ENCODE measurements at regions not wholly inside any gene's neighbourhood (a gene's known extent, or its start where the extent isn't known, plus 50 kb on each side); places are given as distances from the start of the nearest gene placed in this dataset.
A peak's percentile ranks its signal among the peaks of the same experiment; 100 is the strongest.
"Not testable (repeated sequence)": the region's sequence is repeated elsewhere in the genome, so short reads cannot be mapped to it uniquely, and the experiment has no call there.

DNA sequence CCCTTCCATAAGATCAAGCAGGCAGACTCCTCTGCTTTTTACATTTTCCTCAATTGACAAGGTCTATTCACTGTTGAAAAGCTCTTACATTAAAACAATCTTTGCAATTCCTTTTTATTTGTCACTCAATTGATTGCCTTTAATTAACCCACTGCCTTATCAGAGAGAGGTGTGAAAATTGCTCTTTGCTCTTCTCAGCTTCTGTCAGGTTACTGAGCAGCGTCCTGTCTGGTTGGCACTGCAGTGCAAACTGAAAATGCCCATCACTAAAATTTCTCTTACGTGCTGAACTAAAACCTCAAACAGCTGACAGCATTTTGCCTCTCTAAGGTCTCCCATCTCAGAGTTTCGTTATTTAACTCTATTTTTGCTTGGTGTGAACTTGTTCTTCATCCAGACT is 504.1 kb upstream of the ATXN7L3B start:
- H3K36me3 Mint-ChIP-seq (ENCODE audit: insufficient read depth, unreplicated experiment), result no peaks in the 10 kb centered on the region
- CTCF ChIA-PET, result no interaction called here
- no peak overlapping the region for H3K27ac Mint-ChIP-seq (ENCODE audit: low read depth, unreplicated experiment)
- intact Hi-C loops (cut with micrococcal nuclease), result no loop called here
- POLR2A ChIA-PET, result no interaction called here
- no peak for DNase-seq (ENCODE audit: unreplicated experiment)
- no peak overlapping the region for H3K4me3 Mint-ChIP-seq (ENCODE audit: unreplicated experiment)
- H3K27me3 Mint-ChIP-seq (ENCODE audit: insufficient read depth, unreplicated experiment), result no peaks in the 10 kb centered on the region
- TF ChIP-seq, protein P1, sequence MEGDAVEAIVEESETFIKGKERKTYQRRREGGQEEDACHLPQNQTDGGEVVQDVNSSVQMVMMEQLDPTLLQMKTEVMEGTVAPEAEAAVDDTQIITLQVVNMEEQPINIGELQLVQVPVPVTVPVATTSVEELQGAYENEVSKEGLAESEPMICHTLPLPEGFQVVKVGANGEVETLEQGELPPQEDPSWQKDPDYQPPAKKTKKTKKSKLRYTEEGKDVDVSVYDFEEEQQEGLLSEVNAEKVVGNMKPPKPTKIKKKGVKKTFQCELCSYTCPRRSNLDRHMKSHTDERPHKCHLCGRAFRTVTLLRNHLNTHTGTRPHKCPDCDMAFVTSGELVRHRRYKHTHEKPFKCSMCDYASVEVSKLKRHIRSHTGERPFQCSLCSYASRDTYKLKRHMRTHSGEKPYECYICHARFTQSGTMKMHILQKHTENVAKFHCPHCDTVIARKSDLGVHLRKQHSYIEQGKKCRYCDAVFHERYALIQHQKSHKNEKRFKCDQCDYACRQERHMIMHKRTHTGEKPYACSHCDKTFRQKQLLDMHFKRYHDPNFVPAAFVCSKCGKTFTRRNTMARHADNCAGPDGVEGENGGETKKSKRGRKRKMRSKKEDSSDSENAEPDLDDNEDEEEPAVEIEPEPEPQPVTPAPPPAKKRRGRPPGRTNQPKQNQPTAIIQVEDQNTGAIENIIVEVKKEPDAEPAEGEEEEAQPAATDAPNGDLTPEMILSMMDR (IDR thresholded peaks at IDR 0.05; ENCODE audit: unreplicated experiment), result no peak
- BruUV-seq (replicated peaks), result no TSS peak
- H3K9me3 Mint-ChIP-seq (ENCODE audit: unreplicated experiment), result no peaks in the 10 kb centered on the region
- no peaks in the 10 kb centered on the region for H3K4me1 Mint-ChIP-seq (ENCODE audit: insufficient read depth, unreplicated experiment)

DNA sequence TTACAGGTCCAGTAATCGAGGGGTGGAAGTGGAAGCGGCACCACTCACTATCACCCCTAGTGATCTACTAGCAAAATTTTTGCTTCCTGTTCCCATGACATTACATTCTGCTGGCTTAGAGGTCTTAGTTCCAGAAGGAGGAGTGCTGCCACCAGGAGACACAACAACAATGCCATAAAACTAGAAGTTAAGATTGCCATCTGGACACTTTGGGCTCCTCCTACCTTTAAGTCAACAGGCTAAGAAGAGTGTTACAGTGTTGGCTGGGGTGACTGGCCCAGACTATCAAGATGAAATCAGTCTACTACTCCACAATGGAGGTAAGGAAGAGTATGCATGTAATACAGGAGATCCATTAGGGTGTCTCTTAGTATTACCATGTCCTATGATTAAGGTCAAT is 498.5 kb upstream of the ATXN7L3B start:
- H3K36me3 Mint-ChIP-seq (ENCODE audit: insufficient read depth, unreplicated experiment); intact Hi-C loops (cut with micrococcal nuclease); POLR2A ChIA-PET; H3K4me1 Mint-ChIP-seq (ENCODE audit: insufficient read depth, unreplicated experiment); H3K27me3 Mint-ChIP-seq (ENCODE audit: insufficient read depth, unreplicated experiment); CTCF ChIA-PET; H3K9me3 Mint-ChIP-seq (ENCODE audit: unreplicated experiment); DNase-seq (ENCODE audit: unreplicated experiment); H3K4me3 Mint-ChIP-seq (ENCODE audit: unreplicated experiment); H3K27ac Mint-ChIP-seq (ENCODE audit: low read depth, unreplicated experiment); BruUV-seq (replicated peaks): not testable (repeated sequence)

DNA sequence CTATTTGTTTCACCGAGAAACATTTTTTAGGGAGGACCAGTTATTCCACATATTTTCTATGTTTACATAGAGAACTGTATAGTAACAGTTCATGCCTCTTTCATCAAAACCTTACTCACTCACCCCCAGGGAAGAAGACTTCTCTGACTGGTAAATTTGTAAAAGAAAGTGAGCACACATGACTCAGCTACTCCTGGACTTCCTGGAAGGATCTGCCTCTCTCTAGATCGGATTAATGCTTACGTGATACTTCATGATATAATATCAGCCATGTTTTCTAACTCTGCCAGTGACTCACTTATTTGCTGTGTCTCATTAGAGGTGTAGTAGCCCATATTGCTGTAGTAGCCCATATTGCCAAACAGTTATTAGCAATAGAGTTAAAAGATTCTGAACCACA is 494.3 kb upstream of the ATXN7L3B start:
- Mint-ChIP-seq H3K9me3 (ENCODE audit: unreplicated experiment) (no peaks in the 10 kb centered on the region), H3K27ac (ENCODE audit: low read depth, unreplicated experiment) (peak overlapping the region; percentile 46), H3K4me1 (ENCODE audit: insufficient read depth, unreplicated experiment) (peaks cover 10% of the 10 kb centered on the region), H3K27me3 (ENCODE audit: insufficient read depth, unreplicated experiment) (no peaks in the 10 kb centered on the region), H3K4me3 (ENCODE audit: unreplicated experiment) (no peak overlapping the region), H3K36me3 (ENCODE audit: insufficient read depth, unreplicated experiment) (peaks cover 7% of the 10 kb centered on the region)
- BruUV-seq (replicated peaks), result no TSS peak
- POLR2A ChIA-PET, result interaction anchor here (0.6 kb wide), 1 partner anchor 16 kb away, joined by 3 read pairs; no protein-coding TSS in a partner anchor
- peak; percentile 90 for DNase-seq (ENCODE audit: unreplicated experiment)
- CTCF ChIA-PET, result interaction anchor here (1.0 kb wide), 1 partner anchor 58 kb away, joined by 3 read pairs; no protein-coding TSS in a partner anchor
- TF ChIP-seq, protein P1 (IDR thresholded peaks at IDR 0.05; ENCODE audit: unreplicated experiment), result no peak
- intact Hi-C loops (cut with micrococcal nuclease), result no loop called here

DNA sequence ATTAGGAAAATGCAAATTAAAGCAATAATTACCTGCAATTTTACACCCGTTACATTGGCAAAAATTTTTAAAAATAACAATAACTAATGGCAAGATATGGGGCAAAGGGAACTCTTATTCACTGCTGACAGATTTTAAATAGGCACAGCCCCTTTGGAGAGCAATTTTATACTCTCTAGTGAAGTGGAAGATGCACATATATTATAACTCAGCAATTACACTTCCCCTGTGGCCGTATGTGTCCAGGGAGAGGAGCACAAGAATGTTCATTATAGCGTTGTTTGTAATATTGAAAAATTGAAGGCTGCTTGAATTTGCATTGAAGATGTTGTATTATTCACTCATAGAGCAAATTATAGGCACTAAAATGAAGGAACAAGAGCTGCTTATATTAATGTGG is 488.3 kb upstream of the ATXN7L3B start:
- TF ChIP-seq, protein P1 (IDR thresholded peaks at IDR 0.05; ENCODE audit: unreplicated experiment), result no peak
- POLR2A ChIA-PET, result no interaction called here
- no peak for DNase-seq (ENCODE audit: unreplicated experiment)
- Mint-ChIP-seq H3K9me3 (ENCODE audit: unreplicated experiment) (no peaks in the 10 kb centered on the region), H3K36me3 (ENCODE audit: insufficient read depth, unreplicated experiment) (no peaks in the 10 kb centered on the region), H3K4me3 (ENCODE audit: unreplicated experiment) (no peak overlapping the region), H3K27ac (ENCODE audit: low read depth, unreplicated experiment) (no peak overlapping the region), H3K27me3 (ENCODE audit: insufficient read depth, unreplicated experiment) (no peaks in the 10 kb centered on the region), H3K4me1 (ENCODE audit: insufficient read depth, unreplicated experiment) (no peaks in the 10 kb centered on the region)
- BruUV-seq (replicated peaks), result no TSS peak
- CTCF ChIA-PET, result no interaction called here
- intact Hi-C loops (cut with micrococcal nuclease), result no loop called here

DNA sequence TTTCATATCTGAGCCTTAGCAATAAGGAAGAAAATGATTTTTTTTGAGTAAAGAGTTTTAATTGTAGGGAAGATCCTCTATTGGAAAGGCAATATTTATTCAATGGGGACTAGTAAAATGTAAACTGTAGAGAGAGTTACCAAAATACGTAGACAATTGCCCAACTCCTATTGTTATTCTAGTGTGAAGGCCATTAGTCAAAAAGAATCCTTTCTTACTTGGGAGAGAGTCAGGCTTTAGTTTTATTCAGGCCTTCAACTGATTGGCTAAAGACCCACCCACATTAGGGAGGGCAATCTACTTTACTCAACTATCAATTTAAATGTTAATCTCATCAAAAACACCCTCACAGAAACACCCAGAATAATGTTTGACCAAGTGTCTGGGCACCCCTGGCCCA is 485.8 kb upstream of the ATXN7L3B start:
- ChIA-PET POLR2A (no interaction called here), CTCF (no interaction called here)
- no peak for DNase-seq (ENCODE audit: unreplicated experiment)
- H3K9me3 Mint-ChIP-seq (ENCODE audit: unreplicated experiment), result no peaks in the 10 kb centered on the region
- no peaks in the 10 kb centered on the region for H3K4me1 Mint-ChIP-seq (ENCODE audit: insufficient read depth, unreplicated experiment)
- H3K27ac Mint-ChIP-seq (ENCODE audit: low read depth, unreplicated experiment), result no peak overlapping the region
- no peak overlapping the region for H3K4me3 Mint-ChIP-seq (ENCODE audit: unreplicated experiment)
- intact Hi-C loops (cut with micrococcal nuclease), result no loop called here
- TF ChIP-seq, protein P1 (IDR thresholded peaks at IDR 0.05; ENCODE audit: unreplicated experiment), result no peak
- BruUV-seq (replicated peaks), result no TSS peak
- H3K36me3 Mint-ChIP-seq (ENCODE audit: insufficient read depth, unreplicated experiment), result no peaks in the 10 kb centered on the region
- no peaks in the 10 kb centered on the region for H3K27me3 Mint-ChIP-seq (ENCODE audit: insufficient read depth, unreplicated experiment)
